HG02852 (cell line): ENCODE measurements at regions not wholly inside any gene's neighbourhood (a gene's known extent, or its start where the extent isn't known, plus 50 kb on each side); places are given as distances from the start of the nearest gene placed in this dataset.
"Not testable (repeated sequence)": the region's sequence is repeated elsewhere in the genome, so short reads cannot be mapped to it uniquely, and the experiment has no call there.

Experiments
- ATAC-seq: cut with Tn5 transposase; IDR thresholded peaks from one replicate; pipeline ENCODE4 v1.9.1; 2021; ENCODE audit warnings: mild to moderate bottlenecking, moderate library complexity; ENCODE audit not compliant: unreplicated experiment

GRCh38 chr10:29363930-29364329 lies 75.1 kb downstream of the LYZL1 start:
- ATAC-seq: not testable (repeated sequence)

- ATAC-seq: not testable (repeated sequence)
Measured at GRCh38 chr10:29366206-29366605, 77.3 kb downstream of the LYZL1 start.

DNA sequence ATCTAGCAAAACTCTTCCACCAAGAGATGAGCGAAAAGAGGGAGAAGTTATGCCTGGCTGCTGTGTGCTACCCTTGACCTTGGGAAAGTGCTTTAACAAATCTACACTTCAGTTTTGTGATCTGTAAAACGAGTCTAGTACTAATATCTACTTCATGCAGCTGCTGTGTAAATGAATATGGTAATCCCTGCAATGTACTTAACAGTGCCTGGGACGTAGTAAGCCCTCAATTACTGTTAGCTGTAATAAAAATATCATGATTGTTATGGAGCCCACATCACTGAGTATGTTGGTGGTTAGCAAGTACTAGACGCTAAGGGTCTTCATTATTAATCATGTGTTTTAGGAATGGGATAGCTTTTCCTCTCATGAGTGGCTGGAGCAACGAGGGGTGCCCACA lies 80.5 kb downstream of the LYZL1 start:
- ATAC-seq: no peak

GRCh38 chr10:29370097-29371092 lies 81.5 kb downstream of the LYZL1 start:
- ATAC-seq: no peak

DNA sequence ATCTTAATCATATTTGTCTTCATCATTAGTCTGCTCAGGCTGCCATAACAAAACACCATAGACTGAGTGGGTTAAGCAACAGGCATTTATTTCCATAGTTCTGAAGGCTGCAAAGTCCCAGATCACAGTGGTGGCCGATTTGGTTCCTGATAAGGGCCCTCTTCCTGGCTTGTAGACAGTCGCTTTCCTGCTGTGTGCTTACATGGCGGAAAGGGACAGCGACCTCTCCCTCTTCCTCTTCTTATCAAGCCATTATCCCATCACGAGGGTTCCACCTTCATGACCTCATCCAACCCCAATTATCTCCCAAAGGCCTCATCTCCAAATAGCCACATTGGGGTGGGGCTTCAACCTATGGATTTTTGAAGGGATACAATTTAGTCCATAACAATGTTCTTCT lies 84.0 kb downstream of the LYZL1 start:
- ATAC-seq: no peak

GRCh38 chr10:29374162-29374561 lies 85.3 kb downstream of the LYZL1 start:
- ATAC-seq: no peak

DNA sequence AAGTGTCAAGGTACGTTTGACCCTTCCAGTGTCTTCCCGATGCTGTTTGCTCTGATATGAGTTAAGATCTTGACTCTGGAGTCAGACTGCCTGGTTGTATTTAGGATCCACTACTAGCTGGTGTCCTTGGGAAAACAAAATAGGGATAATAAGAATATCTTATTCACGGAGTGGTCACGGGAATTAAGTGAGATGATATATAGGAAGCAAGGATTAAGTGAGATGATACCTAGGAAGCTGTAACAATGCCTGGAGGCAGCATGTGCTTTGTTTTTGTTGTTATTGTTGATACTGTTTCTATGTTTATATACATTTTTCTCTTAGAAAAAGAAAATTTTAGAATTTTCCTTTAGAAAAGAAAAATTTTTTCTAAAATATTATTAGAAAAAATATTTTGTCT lies 87.0 kb downstream of the LYZL1 start:
- ATAC-seq: no peak

DNA sequence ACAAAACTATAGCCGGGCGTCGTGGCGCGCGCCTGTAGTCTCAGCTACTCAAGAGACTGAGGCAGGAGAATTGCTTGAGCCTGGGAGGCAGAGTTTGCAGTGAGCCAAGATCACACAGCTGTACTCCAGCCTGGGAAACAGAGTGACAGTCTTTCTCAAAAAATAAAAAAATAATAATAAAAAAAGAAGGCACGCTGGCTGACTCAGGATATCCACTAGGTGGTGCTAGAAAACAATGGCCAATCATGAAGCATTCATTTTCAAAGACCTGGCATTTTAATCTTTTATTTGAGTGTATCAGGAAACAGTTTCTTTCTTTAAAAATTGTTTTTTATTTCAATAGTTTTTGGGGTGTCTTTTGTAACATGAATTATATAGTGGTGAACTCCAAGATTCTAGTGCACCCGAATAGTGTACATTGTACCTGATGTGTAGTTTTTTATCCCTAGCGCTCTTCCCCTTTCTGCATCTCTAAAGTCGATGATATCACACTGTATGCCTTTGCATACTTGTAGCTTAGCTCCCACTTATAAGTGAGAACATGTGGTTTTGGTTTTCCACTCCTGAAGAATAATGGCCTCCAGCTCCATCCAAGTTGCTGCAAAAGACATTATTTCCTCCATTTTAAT lies 88.6 kb downstream of the LYZL1 start:
- no peak for ATAC-seq

- ATAC-seq: no peak
Measured at GRCh38 chr10:29378106-29378505, 89.2 kb downstream of the LYZL1 start.

DNA sequence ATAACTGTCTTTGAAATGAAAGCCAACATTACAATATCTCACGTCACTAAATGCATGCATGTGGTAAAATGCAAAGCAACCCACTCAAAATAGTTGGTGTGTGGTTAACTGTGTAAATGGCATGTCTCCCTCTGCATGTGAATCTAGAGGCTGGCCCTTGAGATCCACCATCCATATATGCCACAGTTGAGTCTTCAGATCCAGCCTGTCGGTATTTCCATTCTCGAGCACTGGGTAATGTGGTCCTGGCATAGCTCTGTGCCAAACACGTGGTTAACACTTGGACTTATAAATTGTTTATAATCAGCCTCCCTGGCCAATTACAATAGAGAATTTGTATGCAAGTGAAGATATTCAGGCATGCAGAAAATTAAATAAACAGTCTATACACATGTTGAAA lies 90.3 kb downstream of the LYZL1 start:
- ATAC-seq: no peak

DNA sequence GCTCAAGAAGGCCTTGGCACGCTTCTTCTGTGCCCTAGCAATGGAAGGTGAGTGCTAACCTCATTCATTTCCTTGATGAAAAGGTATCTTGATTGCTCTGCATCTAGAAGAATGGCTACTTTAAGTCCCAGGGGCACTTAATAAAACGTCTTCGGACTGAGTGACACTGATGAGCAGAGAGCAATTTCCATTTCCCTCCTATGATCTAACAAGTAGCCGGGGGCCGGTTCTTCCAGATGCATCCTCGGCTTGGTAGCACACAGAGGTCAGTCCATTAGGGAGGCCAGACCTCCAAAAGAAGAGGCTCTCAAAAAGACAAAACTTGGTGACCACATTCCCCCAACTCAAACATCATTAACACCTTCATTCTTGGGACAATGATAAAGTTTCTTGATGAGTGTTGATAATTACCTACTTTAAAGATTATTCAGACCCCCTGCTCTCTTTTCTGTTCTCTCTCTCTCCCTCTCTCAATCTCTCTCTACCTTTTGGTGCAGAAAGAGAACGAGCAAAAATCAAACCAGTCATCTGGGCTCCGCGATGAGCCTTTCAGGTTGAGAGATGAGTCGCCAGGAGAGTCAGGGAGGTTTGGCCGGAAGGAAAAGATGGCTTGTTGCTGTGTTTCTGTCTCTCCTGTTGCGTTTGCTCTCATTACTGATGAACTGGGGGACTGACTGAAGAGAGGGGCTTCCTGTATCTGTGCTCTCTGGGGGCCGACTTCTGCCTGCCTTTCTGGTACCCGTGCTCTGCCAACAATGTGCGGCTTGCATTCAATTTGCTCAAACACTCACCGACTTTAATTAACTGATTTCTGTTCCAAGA lies 91.1 kb downstream of the LYZL1 start:
- ATAC-seq: not testable (repeated sequence)

GRCh38 chr10:29380599-29381511 lies 92.0 kb downstream of the LYZL1 start:
- not testable (repeated sequence) for ATAC-seq

- peak; percentile 65 for ATAC-seq
Measured at GRCh38 chr10:29386342-29386999, 97.6 kb downstream of the LYZL1 start.

DNA sequence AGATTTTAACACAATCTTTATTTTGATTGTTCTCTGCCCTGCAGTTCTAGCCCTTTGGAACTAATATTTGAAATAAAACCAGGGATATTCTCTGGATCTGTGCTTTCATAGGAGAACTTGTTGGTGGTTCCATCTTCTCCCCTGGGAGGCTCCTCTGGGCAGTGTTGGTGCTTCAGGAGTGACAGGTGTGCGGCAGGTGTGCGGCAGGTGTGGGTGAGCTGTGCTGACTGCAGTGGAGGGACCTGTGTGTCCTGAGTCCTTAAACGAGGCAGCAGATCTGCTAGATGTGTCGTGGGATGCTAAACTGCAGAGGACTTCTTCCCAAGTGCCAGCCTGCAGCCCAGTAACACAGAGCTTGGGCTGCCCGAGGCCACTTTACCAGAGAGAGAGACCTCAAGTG lies 98.4 kb downstream of the LYZL1 start:
- ATAC-seq: no peak

DNA sequence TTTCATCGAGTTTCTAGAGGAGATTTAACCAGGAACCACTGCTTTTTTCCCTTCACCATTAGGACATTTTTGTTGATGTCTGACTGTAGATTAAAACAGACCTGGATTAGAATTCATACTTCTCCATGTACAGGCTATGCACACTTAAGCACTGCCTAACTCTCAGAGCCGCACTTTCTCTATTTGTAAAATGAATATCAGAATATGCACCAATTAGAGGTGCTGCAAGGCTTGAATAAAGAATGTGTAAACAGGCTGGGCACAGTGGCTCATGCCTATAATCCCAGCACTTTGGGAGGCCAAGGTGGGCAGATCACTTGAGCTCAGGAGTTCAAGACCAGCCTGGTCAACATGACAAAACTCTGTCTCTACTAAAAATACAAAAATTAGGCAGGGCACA lies 99.2 kb downstream of the LYZL1 start:
- ATAC-seq: not testable (repeated sequence)

DNA sequence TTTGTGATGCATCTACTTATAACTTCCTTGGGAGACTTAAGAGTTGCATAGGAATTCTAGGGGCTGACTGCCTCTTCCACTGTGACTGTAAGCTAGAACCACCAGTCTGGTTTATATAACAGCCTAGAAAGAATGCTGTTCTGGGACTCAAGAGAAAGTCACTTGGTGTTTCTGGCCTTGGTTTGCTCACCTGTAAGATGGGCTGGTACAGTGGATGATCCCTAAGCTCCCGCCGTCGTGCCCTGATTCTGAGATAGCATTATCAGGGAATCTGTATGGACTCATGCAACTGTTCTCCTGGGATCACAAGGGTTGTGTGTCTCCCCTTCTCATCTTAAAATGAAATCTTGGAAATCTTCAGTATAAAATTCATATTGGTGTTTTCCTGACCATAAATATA lies 100.6 kb downstream of the LYZL1 start:
- ATAC-seq: no peak

DNA sequence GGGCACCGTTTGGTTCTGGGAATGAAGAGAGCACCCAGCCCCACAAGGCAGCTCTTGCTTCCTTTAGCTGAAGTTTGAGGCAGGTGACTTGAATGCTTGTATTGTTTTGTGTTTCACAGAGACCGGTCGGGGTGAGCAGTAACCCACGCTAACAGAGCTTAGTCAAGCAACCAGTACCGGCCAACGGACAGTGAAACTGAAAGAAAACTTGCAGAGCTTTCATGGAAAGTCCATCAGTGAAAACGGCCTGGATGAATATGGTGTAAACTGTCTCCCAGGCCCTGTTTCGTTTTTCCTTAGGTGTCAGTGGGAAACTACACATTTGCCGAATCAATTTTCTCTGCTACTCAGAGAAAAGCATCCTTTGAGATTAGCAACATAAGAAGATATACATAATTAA lies 101.1 kb downstream of the LYZL1 start:
- ATAC-seq: no peak

DNA sequence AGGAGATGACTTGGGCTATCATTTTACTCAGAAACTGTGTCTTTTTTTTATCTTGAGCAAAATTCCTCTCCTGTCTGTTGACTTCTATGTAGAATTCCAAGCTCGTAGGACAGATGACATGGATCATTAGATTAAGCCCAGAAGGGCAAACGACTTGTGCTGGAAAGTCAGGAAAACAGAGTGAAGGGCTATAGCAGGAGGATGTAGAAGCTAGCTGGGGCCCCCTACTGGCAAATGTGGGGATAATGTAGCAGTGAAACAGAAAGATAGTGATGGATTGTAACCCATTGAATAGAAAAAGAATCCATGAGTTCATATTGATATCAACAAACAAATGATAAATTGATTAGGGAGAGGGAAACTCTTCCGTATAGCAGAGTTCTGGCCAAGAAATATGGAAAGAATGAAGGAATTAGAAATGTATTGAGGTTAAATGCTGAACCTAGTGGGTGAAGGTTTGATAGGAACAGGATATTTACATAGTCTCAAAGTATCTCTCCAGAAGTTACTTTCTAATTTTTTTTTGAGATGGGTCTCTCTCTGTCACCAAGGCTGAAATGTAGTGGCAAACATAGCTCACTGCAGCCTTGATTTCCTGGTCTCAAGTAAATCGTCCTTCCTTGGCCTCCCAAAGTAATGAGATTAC lies 103.6 kb downstream of the LYZL1 start:
- ATAC-seq: peak; percentile 69

DNA sequence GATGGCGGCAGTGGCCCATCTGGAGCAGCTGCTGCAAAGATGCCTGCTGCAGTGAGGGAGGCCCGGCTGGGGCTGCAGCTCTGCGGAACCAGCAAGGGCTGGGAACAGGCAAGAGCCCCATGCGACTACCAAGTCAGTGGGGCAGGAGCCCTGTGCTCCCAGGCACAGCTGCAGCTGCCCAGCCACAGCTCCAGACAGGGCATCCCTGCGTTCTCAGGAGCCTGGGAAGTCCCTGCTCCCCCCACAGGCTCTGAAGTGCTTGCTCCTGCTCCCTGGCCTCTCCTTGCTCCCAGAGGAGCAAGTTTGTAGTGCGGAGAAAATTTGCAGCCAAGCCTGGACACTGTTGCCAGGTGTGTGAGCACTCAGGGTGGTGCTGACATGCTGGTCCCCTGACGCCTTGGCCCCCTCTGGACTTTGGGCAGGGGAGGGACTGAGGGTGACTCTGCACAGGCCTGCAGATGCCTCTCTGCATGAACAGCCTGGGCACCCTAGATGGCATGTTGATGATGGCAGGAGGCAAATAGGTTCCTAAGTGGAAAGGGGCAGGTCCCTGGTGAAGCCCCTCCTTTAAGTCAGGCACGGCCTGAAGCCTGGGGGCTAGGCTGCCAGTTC lies 105.6 kb downstream of the LYZL1 start:
- no peak for ATAC-seq
